ENCODE measurements at regions not wholly inside any gene's neighbourhood (a gene's known extent, or its start where the extent isn't known, plus 50 kb on each side); places are given as distances from the start of the nearest gene placed in this dataset.

DNA sequence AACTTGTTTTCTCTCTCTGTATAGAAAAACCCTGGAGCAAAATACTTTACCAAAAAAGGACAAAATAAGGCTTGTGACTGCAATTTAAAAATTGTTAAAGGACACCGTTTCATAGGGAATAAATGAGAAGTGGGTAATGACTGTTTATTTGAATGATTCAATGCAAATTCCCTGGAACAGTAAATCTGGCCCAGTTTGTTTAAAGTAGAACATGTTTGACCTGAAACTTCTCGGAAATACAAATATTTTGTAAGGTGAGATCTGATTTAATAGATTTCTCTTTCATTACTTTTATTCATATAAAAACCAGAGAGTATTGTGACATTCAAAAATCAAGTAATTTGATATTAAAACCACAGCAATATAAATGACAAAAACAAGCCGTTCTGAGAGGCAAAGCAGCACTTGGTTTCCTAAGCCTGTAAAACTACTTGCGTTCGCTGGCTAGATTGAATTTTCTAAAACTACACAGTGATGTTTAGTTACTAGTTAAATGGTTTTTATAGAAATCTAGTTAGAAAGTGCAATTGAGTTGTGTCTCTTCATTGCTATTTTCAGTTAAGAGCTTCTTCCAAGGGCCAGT, 76.8 kb upstream of the PITRM1 start:
- Mint-ChIP-seq H3K36me3 (ENCODE audit: unreplicated experiment) (no peaks in the 10 kb centered on the region), H3K9me3 (ENCODE audit: unreplicated experiment) (no peaks in the 10 kb centered on the region), H3K27me3 (ENCODE audit: unreplicated experiment) (no peaks in the 10 kb centered on the region), H3K4me1 (ENCODE audit: unreplicated experiment) (peaks cover 21% of the 10 kb centered on the region), H3K4me3 (ENCODE audit: unreplicated experiment) (peak overlapping the region; percentile 61), H3K27ac (ENCODE audit: unreplicated experiment) (peak overlapping the region; percentile 99)
- TF ChIP-seq, protein P1, sequence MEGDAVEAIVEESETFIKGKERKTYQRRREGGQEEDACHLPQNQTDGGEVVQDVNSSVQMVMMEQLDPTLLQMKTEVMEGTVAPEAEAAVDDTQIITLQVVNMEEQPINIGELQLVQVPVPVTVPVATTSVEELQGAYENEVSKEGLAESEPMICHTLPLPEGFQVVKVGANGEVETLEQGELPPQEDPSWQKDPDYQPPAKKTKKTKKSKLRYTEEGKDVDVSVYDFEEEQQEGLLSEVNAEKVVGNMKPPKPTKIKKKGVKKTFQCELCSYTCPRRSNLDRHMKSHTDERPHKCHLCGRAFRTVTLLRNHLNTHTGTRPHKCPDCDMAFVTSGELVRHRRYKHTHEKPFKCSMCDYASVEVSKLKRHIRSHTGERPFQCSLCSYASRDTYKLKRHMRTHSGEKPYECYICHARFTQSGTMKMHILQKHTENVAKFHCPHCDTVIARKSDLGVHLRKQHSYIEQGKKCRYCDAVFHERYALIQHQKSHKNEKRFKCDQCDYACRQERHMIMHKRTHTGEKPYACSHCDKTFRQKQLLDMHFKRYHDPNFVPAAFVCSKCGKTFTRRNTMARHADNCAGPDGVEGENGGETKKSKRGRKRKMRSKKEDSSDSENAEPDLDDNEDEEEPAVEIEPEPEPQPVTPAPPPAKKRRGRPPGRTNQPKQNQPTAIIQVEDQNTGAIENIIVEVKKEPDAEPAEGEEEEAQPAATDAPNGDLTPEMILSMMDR (IDR thresholded peaks at IDR 0.05), result no peak
- DNase-seq (ENCODE audit: extremely low spot score, unreplicated experiment), result no peak

DNA sequence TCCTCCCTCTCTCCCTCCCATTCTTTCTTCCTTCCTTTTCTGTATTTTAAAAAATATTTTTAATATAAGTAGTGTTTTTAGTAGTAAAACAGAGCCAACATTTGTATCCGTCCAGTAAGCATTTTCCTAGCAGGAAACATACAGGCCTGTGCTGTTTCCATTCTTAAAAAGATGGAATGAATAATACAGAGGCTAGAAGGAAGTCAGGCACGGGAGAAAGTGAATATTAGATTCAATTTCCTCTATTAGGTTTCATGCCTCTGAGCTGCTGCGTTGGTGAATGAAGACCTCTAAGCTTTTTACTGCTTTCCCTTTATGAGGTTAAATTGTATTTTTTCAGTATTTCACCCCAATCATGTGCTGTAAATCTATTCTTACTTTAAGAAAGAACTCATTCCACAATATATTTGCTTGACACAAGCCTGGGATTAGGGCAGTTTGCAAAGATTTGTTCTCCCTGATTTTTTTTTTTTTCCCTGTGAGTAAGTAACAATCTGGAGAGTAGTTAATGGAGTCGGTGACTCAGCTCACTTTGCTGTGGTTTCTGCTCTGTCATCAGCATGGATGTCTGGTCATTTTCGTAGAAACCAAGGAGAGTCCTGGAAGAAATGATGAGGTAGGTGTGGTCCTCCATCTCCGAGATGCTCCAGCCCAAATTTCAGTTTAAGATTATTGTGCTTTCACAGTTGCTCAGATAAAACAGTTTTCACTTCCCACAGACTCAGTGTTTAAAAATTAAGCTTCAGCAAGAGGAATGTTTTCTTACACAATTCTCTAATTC, 76.1 kb upstream of the PITRM1 start:
- DNase-seq (ENCODE audit: extremely low spot score, unreplicated experiment), result no peak
- peak overlapping the region; percentile 99 for H3K27ac Mint-ChIP-seq (ENCODE audit: unreplicated experiment)
- H3K4me3 Mint-ChIP-seq (ENCODE audit: unreplicated experiment), result peak overlapping the region; percentile 61
- peaks cover 21% of the 10 kb centered on the region for H3K4me1 Mint-ChIP-seq (ENCODE audit: unreplicated experiment)
- TF ChIP-seq, protein P1 (IDR thresholded peaks at IDR 0.05), result no peak
- no peaks in the 10 kb centered on the region for H3K27me3 Mint-ChIP-seq (ENCODE audit: unreplicated experiment)
- H3K36me3 Mint-ChIP-seq (ENCODE audit: unreplicated experiment), result no peaks in the 10 kb centered on the region
- no peaks in the 10 kb centered on the region for H3K9me3 Mint-ChIP-seq (ENCODE audit: unreplicated experiment)

DNA sequence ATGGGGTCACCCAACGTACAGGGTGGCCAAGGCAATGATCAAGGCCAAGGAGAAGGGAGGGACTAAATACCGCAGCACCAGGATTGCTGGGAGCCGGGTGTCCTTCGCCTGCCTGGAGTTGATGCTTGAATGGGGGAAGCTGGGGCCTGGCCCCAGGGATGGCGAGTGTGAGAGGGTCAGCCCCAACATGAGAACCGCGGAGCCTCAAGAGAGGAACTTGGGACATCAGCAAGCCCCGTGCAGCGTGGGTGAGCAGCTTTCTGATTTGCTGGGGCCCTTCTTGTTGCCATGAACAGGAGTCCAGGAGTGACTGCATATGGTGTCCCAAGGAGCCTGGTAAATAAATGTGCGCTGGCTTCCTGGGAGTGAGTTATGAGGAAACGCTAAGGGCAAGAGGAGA, 72.8 kb upstream of the PITRM1 start:
- no peaks in the 10 kb centered on the region for H3K36me3 Mint-ChIP-seq (ENCODE audit: unreplicated experiment)
- H3K4me1 Mint-ChIP-seq (ENCODE audit: unreplicated experiment), result peaks cover 21% of the 10 kb centered on the region
- H3K4me3 Mint-ChIP-seq (ENCODE audit: unreplicated experiment), result no peak overlapping the region
- H3K27me3 Mint-ChIP-seq (ENCODE audit: unreplicated experiment), result no peaks in the 10 kb centered on the region
- TF ChIP-seq, protein P1 (IDR thresholded peaks at IDR 0.05), result no peak
- no peak overlapping the region for H3K27ac Mint-ChIP-seq (ENCODE audit: unreplicated experiment)
- DNase-seq (ENCODE audit: extremely low spot score, unreplicated experiment), result no peak
- H3K9me3 Mint-ChIP-seq (ENCODE audit: unreplicated experiment), result no peaks in the 10 kb centered on the region

DNA sequence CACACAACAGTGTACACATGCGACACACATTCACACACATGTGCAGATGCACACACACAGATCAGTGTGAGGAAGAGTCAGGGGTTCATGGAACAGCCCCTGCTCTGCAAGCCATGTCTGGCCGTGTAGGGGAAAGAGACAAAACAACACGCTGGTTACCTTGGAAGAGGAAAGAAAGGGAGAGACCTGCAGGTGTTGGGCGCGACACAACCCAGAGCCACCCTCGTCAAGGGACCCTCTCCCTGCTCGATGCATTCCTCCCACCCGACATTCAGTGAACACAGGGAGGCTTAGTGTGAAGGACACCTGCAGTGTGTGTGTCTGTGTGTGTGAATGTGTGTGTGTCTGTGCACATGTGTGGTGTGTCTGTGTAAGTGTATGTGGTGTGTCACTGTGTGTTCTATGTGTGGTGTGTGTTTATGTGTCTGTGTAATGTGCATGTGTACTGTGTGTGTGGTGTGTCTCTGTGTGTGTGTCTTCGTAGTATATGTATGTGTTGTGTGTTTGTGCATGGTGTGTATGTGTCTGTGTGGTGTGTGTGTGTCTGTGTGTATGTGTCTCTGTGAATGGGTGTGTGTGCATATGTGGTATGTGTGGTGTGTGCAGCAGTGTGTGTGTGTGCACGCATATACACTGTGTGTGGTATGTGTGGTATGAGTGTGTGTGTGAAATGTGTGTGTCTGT, 69.5 kb upstream of the PITRM1 start:
- no peak overlapping the region for H3K27ac Mint-ChIP-seq (ENCODE audit: unreplicated experiment)
- TF ChIP-seq, protein P1 (IDR thresholded peaks at IDR 0.05), result no peak
- H3K4me3 Mint-ChIP-seq (ENCODE audit: unreplicated experiment), result no peak overlapping the region
- peaks cover 8% of the 10 kb centered on the region for H3K4me1 Mint-ChIP-seq (ENCODE audit: unreplicated experiment)
- H3K9me3 Mint-ChIP-seq (ENCODE audit: unreplicated experiment), result no peaks in the 10 kb centered on the region
- DNase-seq (ENCODE audit: extremely low spot score, unreplicated experiment), result no peak
- H3K27me3 Mint-ChIP-seq (ENCODE audit: unreplicated experiment), result no peaks in the 10 kb centered on the region
- no peaks in the 10 kb centered on the region for H3K36me3 Mint-ChIP-seq (ENCODE audit: unreplicated experiment)

Data from osteocyte (in vitro differentiated cells).